Heart left ventricle (tissue), 16 donors: ENCODE measurements at regions not wholly inside any gene's neighbourhood (a gene's known extent, or its start where the extent isn't known, plus 50 kb on each side); places are given as distances from the start of the nearest gene placed in this dataset.
A peak's percentile ranks its signal among the peaks of the same experiment; 100 is the strongest.

ENCODE experiments used
- ATAC-seq, 4 donors: fragments of 200-7000 bp; cut with Tn5 transposase; one replicate each; pipeline ENCODE4 v1.9.1; 2020 to 2022; ENCODE audit warnings: moderate library complexity in 4 of 4, mild to moderate bottlenecking in 3 of 4, moderate number of reproducible peaks in 1 of 4
- DNase-seq, 5 donors: peaks; one replicate each; pipeline ENCODE4 v3.0.0-alpha.2; 2020
- H3K27ac ChIP-seq, 12 donors: fragments of 200-600 bp; sonication (generic) in 4 of 12; one replicate each; pipeline versions ENCODE4 v1.5.0 to v1.8.0; 2016 to 2022; ENCODE audit warnings: mild to moderate bottlenecking in 2 of 12
- H3K27me3 ChIP-seq, 9 donors: fragments of 200-600 bp; sonication (generic) in 2 of 9; one replicate each; pipeline versions ENCODE4 v1.5.1 to v1.8.0; 2016 to 2022; ENCODE audit warnings: mild to moderate bottlenecking in 3 of 9
- H3K36me3 ChIP-seq, 9 donors: fragments of 200-600 bp; sonication (generic) in 2 of 9; one replicate each; pipeline versions ENCODE4 v1.5.0 to v1.8.0; 2018 to 2022; ENCODE audit warnings: mild to moderate bottlenecking in 2 of 9
- H3K4me1 ChIP-seq, 12 donors: fragments of 200-600 bp; sonication (generic) in 4 of 12; one replicate each; pipeline versions ENCODE4 v1.5.0 to v1.8.0; 2016 to 2022; ENCODE audit warnings: mild to moderate bottlenecking in 3 of 12
- H3K4me3 ChIP-seq, 12 donors: fragments of 200-600 bp; sonication (generic) in 4 of 12; one replicate each; pipeline versions ENCODE4 v1.5.0 to v1.8.0; 2017 to 2022; ENCODE audit warnings: mild to moderate bottlenecking in 9 of 12, moderate library complexity in 4 of 12
- H3K9me3 ChIP-seq, 12 donors: fragments of 200-600 bp; sonication (generic) in 4 of 12; one replicate each; pipeline versions ENCODE4 v1.5.0 to v1.8.0; 2016 to 2022; ENCODE audit warnings: mild to moderate bottlenecking in 1 of 12
- CTCF ChIP-seq, 12 donors: fragments of 200-600 bp; sonication (generic) in 4 of 12; IDR thresholded peaks; one replicate each; pipeline versions ENCODE4 v1.5.0 to v1.8.0; 2018 to 2022; ENCODE audit warnings: antibody characterized with exemption in 12 of 12, mild to moderate bottlenecking in 5 of 12
- POLR2A ChIP-seq, 2 donors: fragments of 450-650 bp; IDR thresholded peaks; one replicate each; pipeline ENCODE4 v1.6.1; 2017; ENCODE audit warnings: antibody characterized with exemption in 2 of 2, mild to moderate bottlenecking in 2 of 2, moderate library complexity in 2 of 2
- WGBS, 4 donors: extraction: QIAGEN DNeasy Blood & Tissue Kit in 2 of 4; methylation state at CpG; one replicate each; pipeline versions ENCODE4 v1.1.5 to v1.1.7; 2013 to 2018; 5-methylcytosine and 5-hydroxymethylcytosine counted together
- intact Hi-C, 10 donors: fragments of 100-400 bp; cut with DNase I; formaldehyde crosslinking; loops; one replicate each; pipeline versions ENCODE4 v1.11.1 to v1.14.2; 2022
- donor health status: ischemic (EF 13 %, LVEDD 7.1; RV severe dilation, severe dysfunction).
- donor health status: healthy with polysubstance abuse.
- donor health status: DM: no; HTN: yes; CAD: no.
- donor health status: DM: no; HTN: no; CAD: no.
- donor health status: ischemic (EF 25% LVEDD 6.9; RV normal size, moderate dysfunction).
- donor health status: ischemic (EF 25% LVEDD 5.7; RV mildly dilated, moderate dysfunction).
- donor health status: healthy.
- donor health status: DM: yes; HTN: yes; CAD: no.
- donor health status: ischemic (EF 35%, LVEDD 5.7; RV mildly dilated, moderate dysfunction).
- donor health status: nonischemic (EF 11% LVEDD 7.7; RV severe dilation, severe dysfunction).
- donor health status: DM: yes; HTN: yes; CAD: no.
- donor health status: PGD.
- donor health status: ischemic (EF 29% LVEDD 5.4; RV normal size, mild dysfunction).
- donor health status: nonischemic (EF 23%, LVEDD 6.1; RV moderate dilation, normal function).

- TF ChIP-seq POLR2A (IDR thresholded peaks at IDR 0.05) (no peak), CTCF (IDR thresholded peaks at IDR 0.05) (no peak)
- DNase-seq, result peak in 1 of 5 donors; percentile 18
- H3K4me1 ChIP-seq, result peaks cover 0 to 10% (median 0%) of the 10 kb centered on the region in 12 donors
- no peak overlapping the region for H3K27ac ChIP-seq
- H3K9me3 ChIP-seq, result no peaks in the 10 kb centered on the region
- no peak overlapping the region for H3K4me3 ChIP-seq
- intact Hi-C loops, result no loop called here
- WGBS, 4 donors, result 57 to 62% (median 61%) methylated on average over 18 to 28 of the region's 28 CpGs
- no peaks in the 10 kb centered on the region for H3K36me3 ChIP-seq
- peaks cover 14 to 47% (median 23%) of the 10 kb centered on the region in 9 donors for H3K27me3 ChIP-seq
- peak in 2 of 4 donors; percentile 14 to 41 for ATAC-seq
Measured at GRCh38 chr14:101072945-101073597, 169.5 kb upstream of the RTL1 start.

- WGBS, 4 donors, result 67 to 75% (median 70%) methylated on average over 4 to 7 of the region's 7 CpGs
- Histone ChIP-seq H3K4me3 (no peak overlapping the region), H3K27ac (no peak overlapping the region), H3K27me3 (peaks cover 16 to 52% (median 28%) of the 10 kb centered on the region in 9 donors), H3K4me1 (peaks cover 0 to 10% (median 0%) of the 10 kb centered on the region in 12 donors), H3K9me3 (no peaks in the 10 kb centered on the region), H3K36me3 (no peaks in the 10 kb centered on the region)
- ATAC-seq (peak in 1 of 4 donors; percentile 9), DNase-seq (peak in 1 of 5 donors; percentile 11)
- no peak for TF ChIP-seq CTCF (IDR thresholded peaks at IDR 0.05)
- TF ChIP-seq POLR2A (IDR thresholded peaks at IDR 0.05), result no peak
- intact Hi-C loops, result no loop called here
Measured at GRCh38 chr14:101073598-101073965, 170.1 kb upstream of the RTL1 start.

GRCh38 chr14:101074196-101075024, 170.9 kb upstream of the RTL1 start:
- 79 to 86% (median 83%) methylated on average over 8 to 13 of the region's 13 CpGs for WGBS, 4 donors
- no peaks in the 10 kb centered on the region for H3K36me3 ChIP-seq
- no peaks in the 10 kb centered on the region for H3K9me3 ChIP-seq
- peaks cover 0 to 10% (median 0%) of the 10 kb centered on the region in 12 donors for H3K4me1 ChIP-seq
- intact Hi-C loops, result no loop called here
- DNase-seq (peak in 1 of 5 donors; percentile 11), ATAC-seq (peak in 1 of 4 donors; percentile 15)
- no peak overlapping the region for H3K27ac ChIP-seq
- TF ChIP-seq CTCF (IDR thresholded peaks at IDR 0.05) (no peak), POLR2A (IDR thresholded peaks at IDR 0.05) (no peak)
- no peak overlapping the region for H3K4me3 ChIP-seq
- H3K27me3 ChIP-seq, result peaks cover 19 to 60% (median 33%) of the 10 kb centered on the region in 9 donors
